GM10266 (cell line): ENCODE measurements at regions not wholly inside any gene's neighbourhood (a gene's known extent, or its start where the extent isn't known, plus 50 kb on each side); places are given as distances from the start of the nearest gene placed in this dataset.
"Not testable (repeated sequence)": the region's sequence is repeated elsewhere in the genome, so short reads cannot be mapped to it uniquely, and the experiment has no call there.

Experiments used
- DNase-seq: peaks from one replicate; pipeline ENCODE4 v3.0.0; 2012; ENCODE audit errors: extremely low spot score
- TF ChIP-seq, protein P1 (sequence below): IDR thresholded peaks from 2 replicates; pipeline ENCODE4 v1.5.1; 2012; ENCODE audit warnings: mild to moderate bottlenecking, low read depth; ENCODE audit not compliant: control insufficient read depth, insufficient read depth; ENCODE audit errors: missing control alignments

DNA sequence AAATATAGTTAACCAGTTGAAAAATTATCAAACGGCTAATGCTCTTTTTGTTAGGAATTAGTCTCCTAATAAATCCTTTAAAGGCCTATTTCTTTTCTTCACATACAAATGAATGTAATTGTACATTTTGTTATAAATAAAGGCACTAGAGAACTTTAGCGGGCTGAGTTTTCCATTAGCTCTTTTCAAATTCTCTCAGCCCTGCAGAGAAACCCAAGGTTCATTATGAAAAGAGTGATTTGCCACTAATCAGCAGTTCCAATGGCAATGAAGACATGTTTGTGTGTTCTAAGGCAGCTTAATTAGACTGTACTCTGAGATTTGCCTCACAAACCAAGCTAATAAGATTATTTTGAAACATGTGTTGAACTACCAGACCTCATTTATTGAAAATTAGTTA is 64.6 kb upstream of the P2RY1 start:
- no peak for DNase-seq
- TF ChIP-seq, protein P1, sequence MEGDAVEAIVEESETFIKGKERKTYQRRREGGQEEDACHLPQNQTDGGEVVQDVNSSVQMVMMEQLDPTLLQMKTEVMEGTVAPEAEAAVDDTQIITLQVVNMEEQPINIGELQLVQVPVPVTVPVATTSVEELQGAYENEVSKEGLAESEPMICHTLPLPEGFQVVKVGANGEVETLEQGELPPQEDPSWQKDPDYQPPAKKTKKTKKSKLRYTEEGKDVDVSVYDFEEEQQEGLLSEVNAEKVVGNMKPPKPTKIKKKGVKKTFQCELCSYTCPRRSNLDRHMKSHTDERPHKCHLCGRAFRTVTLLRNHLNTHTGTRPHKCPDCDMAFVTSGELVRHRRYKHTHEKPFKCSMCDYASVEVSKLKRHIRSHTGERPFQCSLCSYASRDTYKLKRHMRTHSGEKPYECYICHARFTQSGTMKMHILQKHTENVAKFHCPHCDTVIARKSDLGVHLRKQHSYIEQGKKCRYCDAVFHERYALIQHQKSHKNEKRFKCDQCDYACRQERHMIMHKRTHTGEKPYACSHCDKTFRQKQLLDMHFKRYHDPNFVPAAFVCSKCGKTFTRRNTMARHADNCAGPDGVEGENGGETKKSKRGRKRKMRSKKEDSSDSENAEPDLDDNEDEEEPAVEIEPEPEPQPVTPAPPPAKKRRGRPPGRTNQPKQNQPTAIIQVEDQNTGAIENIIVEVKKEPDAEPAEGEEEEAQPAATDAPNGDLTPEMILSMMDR = no peak

DNA sequence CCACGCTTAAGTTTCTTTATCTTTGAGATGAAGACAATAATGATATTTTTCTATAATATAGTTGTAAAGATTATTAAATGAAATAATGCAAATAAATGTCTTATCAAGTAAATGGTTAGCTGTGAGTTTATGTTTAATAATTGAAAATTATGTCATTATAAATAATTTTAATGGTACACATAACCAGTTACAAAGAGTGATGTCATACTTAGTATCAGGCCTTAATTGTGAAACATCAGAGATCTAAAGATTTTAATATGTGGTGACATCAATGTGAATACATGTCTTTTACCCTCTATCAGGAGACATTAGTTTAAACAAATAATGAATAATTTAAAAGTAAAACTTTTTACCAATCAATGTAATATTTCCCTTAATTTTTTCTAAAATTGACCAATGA is 63.8 kb upstream of the P2RY1 start:
- no peak for DNase-seq
- TF ChIP-seq, protein P1 = no peak

DNA sequence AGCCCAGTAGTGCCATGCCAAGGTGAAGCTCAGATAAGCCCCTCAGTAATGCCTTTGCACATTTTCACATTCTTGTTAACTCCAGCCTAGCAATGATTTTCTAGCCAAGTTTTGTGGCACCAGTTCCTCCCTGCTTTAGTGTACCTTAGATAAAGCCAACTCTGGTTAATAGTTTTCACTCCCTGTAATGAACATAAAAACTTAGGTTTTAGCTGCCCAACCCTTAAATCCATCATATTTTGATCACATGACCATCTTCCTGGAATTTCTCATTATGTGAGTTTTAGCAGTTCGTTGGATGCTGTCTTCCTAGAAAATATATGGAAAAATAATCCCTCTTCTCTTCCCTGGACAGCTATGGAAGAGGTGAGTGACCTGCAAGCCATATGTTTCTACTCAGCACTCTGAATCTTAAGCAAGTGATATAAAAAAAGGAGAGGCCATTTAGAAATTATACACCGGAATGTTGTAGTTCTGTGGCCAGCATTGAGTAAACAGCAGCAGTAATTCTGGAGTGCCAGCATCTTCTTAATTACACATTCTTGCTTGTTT is 62.2 kb upstream of the P2RY1 start:
- TF ChIP-seq, protein P1 = no peak
- DNase-seq = no peak

DNA sequence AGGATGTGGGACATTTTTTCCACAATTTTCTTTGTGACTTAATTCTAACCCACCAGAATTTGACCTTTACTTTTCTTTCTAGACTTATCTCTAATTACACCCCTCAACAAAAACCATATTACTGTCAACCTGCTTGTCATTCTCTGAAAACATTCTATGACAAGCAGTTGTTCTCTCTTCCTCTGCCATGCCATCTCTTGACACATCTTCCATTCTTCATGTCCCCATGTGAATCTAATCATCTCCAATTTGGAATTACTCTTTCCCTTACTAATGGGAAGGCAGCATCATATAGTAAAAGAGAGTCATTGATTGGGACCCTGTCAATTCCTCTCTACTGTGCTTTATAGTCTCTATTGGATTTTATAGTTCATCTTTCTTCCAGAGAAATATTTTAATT is 61.3 kb upstream of the P2RY1 start:
- TF ChIP-seq, protein P1 = no peak
- DNase-seq = no peak

DNA sequence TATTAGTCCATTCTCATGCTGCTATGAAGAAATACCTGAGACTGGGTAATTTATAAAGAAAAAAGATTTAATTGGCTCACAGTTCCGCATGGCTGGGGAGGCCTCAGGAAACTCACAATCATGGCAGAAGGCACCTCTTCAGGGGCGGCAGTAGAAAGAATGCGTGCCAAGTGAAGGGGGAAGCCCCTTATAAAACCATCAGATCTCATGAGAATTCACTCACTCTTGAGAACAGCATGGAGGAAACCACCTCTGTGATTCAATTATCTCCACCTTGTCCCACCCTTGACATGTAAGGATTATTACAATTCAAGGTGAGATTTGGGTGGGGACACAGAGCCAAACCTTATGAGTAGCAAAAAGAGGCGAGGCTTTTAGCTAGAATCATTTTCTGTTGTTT is 60.7 kb upstream of the P2RY1 start:
- not testable (repeated sequence) for DNase-seq

DNA sequence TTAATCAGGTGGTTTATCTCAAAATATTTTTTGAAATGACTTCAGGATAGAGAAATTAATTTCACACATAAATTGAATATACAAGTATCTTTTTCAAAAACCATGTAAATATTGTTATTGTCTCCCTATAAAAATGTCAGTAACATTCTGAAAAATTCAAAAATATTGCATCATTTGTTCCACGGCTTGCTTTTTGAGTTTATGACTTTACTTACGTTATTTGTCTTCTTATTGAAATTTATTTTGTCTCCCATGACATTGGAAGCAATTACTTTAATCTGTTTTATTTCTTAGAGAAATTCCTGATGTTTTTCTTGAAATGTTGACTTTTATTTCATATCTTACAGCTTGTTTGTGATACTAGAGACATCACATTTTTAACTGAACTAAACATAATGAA is 56.9 kb upstream of the P2RY1 start:
- TF ChIP-seq, protein P1 = no peak
- DNase-seq = no peak

DNA sequence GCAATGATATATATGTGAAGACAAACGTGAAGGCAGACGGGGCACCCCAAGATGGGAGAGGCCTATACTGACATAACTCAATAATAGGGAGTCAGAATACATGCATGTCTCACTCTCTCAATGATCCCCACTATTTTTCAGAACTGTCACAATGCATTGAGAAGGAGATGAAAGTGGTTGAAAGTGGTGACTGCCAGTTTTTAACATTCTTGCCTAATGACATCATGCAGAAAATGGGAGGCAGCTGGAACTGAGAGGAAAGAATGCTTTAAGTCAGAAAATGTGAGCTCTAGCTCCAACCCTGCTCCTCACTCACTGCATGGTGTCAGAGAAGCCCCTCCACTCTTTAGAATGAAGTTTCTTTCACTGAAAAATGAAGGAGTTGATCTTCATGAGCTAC is 55.3 kb upstream of the P2RY1 start:
- DNase-seq = no peak
- TF ChIP-seq, protein P1 = no peak

DNA sequence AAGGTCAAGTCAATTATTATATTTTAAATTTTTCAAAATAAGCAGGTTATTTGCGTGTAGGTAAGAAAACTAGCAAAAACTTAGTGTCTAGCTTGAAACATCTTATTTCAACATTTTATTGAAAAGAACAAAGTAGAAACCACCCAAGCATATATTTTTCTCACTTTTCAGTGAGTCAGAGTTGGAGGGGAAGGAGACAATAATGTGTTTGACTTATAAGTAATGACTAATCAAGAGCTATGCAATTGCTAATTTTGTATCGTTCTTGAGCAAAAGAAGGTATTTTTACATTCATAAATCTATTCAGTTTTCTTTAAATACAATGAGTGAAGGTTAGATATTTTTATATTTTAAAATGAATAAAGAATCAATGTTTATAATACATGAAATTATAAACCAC is 54.4 kb upstream of the P2RY1 start:
- DNase-seq = no peak
- TF ChIP-seq, protein P1 = no peak
